ENCODE measurements at regions not wholly inside any gene's neighbourhood (a gene's known extent, or its start where the extent isn't known, plus 50 kb on each side); places are given as distances from the start of the nearest gene placed in this dataset.

GRCh38 chr15:62223020-62223419 is 57.9 kb upstream of the C2CD4B start:
- TF ChIP-seq, protein P1, sequence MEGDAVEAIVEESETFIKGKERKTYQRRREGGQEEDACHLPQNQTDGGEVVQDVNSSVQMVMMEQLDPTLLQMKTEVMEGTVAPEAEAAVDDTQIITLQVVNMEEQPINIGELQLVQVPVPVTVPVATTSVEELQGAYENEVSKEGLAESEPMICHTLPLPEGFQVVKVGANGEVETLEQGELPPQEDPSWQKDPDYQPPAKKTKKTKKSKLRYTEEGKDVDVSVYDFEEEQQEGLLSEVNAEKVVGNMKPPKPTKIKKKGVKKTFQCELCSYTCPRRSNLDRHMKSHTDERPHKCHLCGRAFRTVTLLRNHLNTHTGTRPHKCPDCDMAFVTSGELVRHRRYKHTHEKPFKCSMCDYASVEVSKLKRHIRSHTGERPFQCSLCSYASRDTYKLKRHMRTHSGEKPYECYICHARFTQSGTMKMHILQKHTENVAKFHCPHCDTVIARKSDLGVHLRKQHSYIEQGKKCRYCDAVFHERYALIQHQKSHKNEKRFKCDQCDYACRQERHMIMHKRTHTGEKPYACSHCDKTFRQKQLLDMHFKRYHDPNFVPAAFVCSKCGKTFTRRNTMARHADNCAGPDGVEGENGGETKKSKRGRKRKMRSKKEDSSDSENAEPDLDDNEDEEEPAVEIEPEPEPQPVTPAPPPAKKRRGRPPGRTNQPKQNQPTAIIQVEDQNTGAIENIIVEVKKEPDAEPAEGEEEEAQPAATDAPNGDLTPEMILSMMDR (optimal IDR thresholded peaks at IDR 0.05 in 1 of 3, IDR thresholded peaks at IDR 0.05 in 1 of 3, conservative IDR thresholded peaks at IDR 0.05 in 1 of 3; ENCODE audit: extremely low read depth in 1 of 3, insufficient read depth in 2 of 3, low read length in 3 of 3) = no peak
- no peak for TF ChIP-seq EZH2 (IDR thresholded peaks at IDR 0.05; ENCODE audit: low read length)

Measured in keratinocyte (primary cell).